ENCODE measurements at regions not wholly inside any gene's neighbourhood (a gene's known extent, or its start where the extent isn't known, plus 50 kb on each side); places are given as distances from the start of the nearest gene placed in this dataset.

DNA sequence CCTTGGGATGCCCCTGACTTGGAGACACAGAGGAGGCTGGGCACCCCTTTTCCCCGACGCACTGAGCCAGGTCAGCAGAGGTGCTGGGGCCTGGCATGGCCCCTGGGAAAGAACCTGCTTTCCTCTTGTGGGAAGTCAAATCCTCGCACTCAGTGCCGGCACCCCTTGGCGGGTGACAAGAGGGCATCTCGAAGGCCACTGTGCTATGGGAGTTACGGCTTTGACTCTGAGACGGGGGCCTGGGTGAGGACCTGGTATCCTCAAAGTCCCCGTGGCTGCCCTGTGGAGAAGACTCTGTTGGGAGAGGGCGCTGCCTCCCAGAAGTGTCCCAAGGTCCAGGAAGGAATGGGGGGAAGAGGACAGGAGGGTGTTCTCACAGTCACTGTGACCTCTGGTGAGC, 117.0 kb downstream of the METRNL start:
- Mint-ChIP-seq H3K4me3 (ENCODE audit: unreplicated experiment) (no peak overlapping the region), H3K27ac (ENCODE audit: low read depth, unreplicated experiment) (no peak overlapping the region), H3K36me3 (ENCODE audit: insufficient read depth, unreplicated experiment) (no peaks in the 10 kb centered on the region), H3K27me3 (ENCODE audit: insufficient read depth, unreplicated experiment) (no peaks in the 10 kb centered on the region), H3K4me1 (ENCODE audit: insufficient read depth, unreplicated experiment) (peaks cover 11% of the 10 kb centered on the region), H3K9me3 (ENCODE audit: unreplicated experiment) (no peaks in the 10 kb centered on the region)
- CTCF ChIA-PET: no interaction called here
- intact Hi-C loops (cut with micrococcal nuclease): no loop called here
- TF ChIP-seq, protein P1, sequence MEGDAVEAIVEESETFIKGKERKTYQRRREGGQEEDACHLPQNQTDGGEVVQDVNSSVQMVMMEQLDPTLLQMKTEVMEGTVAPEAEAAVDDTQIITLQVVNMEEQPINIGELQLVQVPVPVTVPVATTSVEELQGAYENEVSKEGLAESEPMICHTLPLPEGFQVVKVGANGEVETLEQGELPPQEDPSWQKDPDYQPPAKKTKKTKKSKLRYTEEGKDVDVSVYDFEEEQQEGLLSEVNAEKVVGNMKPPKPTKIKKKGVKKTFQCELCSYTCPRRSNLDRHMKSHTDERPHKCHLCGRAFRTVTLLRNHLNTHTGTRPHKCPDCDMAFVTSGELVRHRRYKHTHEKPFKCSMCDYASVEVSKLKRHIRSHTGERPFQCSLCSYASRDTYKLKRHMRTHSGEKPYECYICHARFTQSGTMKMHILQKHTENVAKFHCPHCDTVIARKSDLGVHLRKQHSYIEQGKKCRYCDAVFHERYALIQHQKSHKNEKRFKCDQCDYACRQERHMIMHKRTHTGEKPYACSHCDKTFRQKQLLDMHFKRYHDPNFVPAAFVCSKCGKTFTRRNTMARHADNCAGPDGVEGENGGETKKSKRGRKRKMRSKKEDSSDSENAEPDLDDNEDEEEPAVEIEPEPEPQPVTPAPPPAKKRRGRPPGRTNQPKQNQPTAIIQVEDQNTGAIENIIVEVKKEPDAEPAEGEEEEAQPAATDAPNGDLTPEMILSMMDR (IDR thresholded peaks at IDR 0.05; ENCODE audit: unreplicated experiment): no peak
- POLR2A ChIA-PET: no interaction called here
- BruUV-seq (replicated peaks): no TSS peak
- DNase-seq (ENCODE audit: unreplicated experiment): no peak

DNA sequence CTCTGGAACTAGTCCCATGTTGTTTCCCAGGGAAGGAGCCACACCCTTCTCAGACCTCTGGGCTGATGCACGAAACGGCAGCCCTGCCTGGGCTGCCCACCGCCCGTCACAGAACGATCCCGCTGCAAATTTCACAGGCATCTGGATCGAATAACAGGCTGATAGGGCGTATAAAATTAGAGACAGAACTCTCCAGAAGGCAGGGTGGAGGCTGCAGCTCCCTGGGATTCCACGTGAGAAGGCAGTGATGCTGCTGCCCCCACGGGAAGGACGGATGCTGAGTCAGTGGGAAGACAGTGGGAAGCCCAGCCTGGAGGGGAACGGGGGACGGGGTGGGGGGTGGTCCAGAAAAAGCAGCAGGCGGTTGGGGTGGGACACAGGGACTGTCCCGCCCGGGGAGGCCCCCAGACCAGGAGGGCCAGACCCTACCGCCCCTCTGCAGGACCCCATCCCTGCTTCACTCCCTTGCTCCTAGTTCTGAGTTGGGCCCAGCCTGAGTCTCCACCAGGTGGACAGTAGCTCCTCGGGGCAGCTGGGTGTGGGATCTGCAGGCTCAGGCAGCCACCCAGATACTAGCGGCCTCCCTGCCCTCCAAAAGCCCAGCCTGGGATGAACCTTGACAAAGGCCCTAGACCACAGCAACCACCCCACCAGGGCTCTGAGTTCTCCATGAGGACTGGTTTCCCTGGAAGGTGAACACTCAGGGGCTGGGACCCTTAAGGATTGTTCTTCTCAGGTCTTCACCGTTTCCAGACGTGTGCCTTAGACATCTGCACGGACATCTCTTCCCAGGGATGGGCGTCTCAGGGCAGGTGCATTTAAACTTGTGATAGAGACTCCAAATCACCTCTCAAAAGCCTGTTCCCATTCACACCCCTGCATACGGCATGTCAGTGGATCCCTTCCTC, 117.8 kb downstream of the METRNL start:
- TF ChIP-seq, protein P1 (IDR thresholded peaks at IDR 0.05; ENCODE audit: unreplicated experiment): no peak
- no peaks in the 10 kb centered on the region for H3K36me3 Mint-ChIP-seq (ENCODE audit: insufficient read depth, unreplicated experiment)
- POLR2A ChIA-PET: no interaction called here
- no peak overlapping the region for H3K4me3 Mint-ChIP-seq (ENCODE audit: unreplicated experiment)
- peaks cover 11% of the 10 kb centered on the region for H3K4me1 Mint-ChIP-seq (ENCODE audit: insufficient read depth, unreplicated experiment)
- CTCF ChIA-PET: no interaction called here
- BruUV-seq (replicated peaks): no TSS peak
- no peak for DNase-seq (ENCODE audit: unreplicated experiment)
- intact Hi-C loops (cut with micrococcal nuclease): no loop called here
- H3K27ac Mint-ChIP-seq (ENCODE audit: low read depth, unreplicated experiment): no peak overlapping the region
- no peaks in the 10 kb centered on the region for H3K27me3 Mint-ChIP-seq (ENCODE audit: insufficient read depth, unreplicated experiment)
- no peaks in the 10 kb centered on the region for H3K9me3 Mint-ChIP-seq (ENCODE audit: unreplicated experiment)

DNA sequence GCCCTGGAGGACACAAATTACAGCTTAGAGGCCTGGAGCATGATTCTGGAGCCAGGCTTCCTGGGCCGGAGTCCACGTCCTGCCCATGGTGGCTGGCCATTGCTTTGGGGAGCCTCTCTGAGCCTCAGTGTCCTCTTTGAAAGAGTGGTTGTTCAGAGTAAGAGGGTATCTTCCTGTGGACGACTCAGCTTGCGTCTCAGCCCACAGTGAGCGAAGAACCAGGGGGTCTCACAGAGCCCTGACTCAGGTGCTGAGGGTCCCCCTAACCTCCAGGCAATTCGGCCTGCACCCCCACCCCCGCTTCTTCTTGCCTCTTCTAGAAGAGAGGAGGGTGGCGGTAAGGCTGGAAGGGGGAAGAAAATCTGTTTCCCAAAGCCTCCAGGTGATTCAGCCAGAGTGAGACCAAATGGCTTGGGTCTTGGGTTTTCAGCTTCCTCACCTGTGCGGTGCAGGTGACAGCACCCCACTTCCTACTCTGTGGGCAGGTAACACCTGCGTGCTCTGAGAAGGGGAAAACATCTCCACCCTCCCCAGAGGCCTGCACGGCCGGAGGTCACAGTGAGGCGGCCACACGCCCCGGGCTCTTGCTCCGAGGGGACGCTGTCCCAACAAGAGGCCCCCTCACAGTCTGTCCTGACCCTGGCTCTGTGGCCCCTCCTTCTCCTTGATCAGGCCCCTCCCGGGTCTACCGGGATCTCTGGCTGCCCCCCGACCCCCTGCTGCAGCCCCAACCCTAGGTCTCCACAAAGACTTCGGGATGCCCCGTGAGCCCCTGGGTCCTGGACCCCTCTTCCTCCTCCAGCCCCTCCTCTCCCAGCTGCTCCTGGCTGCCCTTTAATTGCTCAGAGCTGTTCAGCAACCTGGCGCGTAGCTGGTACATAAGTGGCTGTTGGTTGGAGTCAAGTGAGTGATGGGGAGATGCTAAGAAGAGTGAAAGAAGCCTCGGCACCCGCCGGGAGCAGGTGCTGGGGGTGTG, 119.2 kb downstream of the METRNL start:
- TF ChIP-seq, protein P1 (IDR thresholded peaks at IDR 0.05; ENCODE audit: unreplicated experiment): no peak
- BruUV-seq (replicated peaks): no TSS peak
- H3K9me3 Mint-ChIP-seq (ENCODE audit: unreplicated experiment): no peaks in the 10 kb centered on the region
- no peak for DNase-seq (ENCODE audit: unreplicated experiment)
- ChIA-PET CTCF (no interaction called here), POLR2A (no interaction called here)
- H3K27me3 Mint-ChIP-seq (ENCODE audit: insufficient read depth, unreplicated experiment): no peaks in the 10 kb centered on the region
- intact Hi-C loops (cut with micrococcal nuclease): no loop called here
- H3K4me3 Mint-ChIP-seq (ENCODE audit: unreplicated experiment): no peak overlapping the region
- H3K36me3 Mint-ChIP-seq (ENCODE audit: insufficient read depth, unreplicated experiment): no peaks in the 10 kb centered on the region
- no peak overlapping the region for H3K27ac Mint-ChIP-seq (ENCODE audit: low read depth, unreplicated experiment)
- peaks cover 10% of the 10 kb centered on the region for H3K4me1 Mint-ChIP-seq (ENCODE audit: insufficient read depth, unreplicated experiment)

DNA sequence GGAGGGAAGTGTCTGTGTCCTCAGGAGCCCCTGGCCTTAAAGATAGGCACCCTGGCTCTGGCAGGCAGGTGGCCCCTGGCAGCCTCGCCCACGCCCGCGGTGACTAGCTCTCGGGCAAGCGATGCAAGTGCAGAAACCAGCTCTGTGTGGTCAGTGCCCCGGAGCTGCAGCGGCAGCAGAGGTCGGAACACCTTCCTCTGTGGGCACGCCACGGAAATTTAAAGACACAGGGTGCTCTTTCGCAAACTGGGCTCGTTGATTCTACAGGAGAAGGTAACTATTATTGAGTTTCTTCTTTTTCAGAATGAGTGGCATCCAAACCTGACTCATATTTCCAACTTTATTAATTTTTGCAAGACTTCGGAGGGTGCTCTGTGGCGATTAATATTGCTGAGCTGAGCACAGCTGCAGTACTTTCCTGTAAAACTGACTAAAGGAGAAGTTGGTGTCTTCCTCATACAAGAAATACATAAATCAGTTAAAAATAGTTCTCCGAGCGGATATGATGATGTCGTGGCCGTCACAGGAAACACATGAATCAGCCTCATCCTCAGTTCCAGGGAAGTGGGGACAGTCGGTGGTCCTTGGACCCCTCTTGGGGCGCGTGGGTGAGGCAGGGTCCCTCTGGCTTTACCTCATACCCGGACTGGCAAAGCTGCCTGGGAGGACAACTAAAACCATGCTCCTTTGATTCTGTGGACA, 120.2 kb downstream of the METRNL start:
- Mint-ChIP-seq H3K27ac (ENCODE audit: low read depth, unreplicated experiment) (no peak overlapping the region), H3K27me3 (ENCODE audit: insufficient read depth, unreplicated experiment) (no peaks in the 10 kb centered on the region), H3K4me3 (ENCODE audit: unreplicated experiment) (no peak overlapping the region), H3K36me3 (ENCODE audit: insufficient read depth, unreplicated experiment) (no peaks in the 10 kb centered on the region), H3K4me1 (ENCODE audit: insufficient read depth, unreplicated experiment) (peaks cover 11% of the 10 kb centered on the region), H3K9me3 (ENCODE audit: unreplicated experiment) (no peaks in the 10 kb centered on the region)
- TF ChIP-seq, protein P1 (IDR thresholded peaks at IDR 0.05; ENCODE audit: unreplicated experiment): no peak
- no TSS peak for BruUV-seq (replicated peaks)
- CTCF ChIA-PET: no interaction called here
- POLR2A ChIA-PET: no interaction called here
- intact Hi-C loops (cut with micrococcal nuclease): no loop called here
- no peak for DNase-seq (ENCODE audit: unreplicated experiment)

All from MCF 10A (cell line).